ENCODE measurements at regions not wholly inside any gene's neighbourhood (a gene's known extent, or its start where the extent isn't known, plus 50 kb on each side); places are given as distances from the start of the nearest gene placed in this dataset.

DNA sequence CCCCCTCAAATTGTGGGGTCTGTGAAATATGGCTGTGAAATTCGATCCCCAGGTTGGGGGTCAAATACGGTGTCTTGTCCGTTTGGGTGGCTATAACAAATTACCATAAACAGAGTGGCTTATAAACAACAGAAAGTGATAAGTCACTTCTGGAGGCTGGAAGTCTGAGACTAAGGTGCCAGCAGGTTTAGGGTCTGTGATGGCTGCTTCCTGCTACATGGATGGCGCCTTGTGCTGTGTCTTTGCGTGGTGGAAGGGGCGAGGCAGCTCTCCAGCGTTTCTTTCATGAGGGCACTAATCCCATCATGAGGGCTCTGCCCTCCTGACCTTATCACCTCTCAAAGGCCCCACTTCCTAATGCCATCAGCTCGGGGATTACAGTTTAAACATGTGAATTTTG lies 120.0 kb downstream of the IRF8 start:
- H3K27ac Mint-ChIP-seq = no peak overlapping the region
- no peaks in the 10 kb centered on the region for H3K36me3 Mint-ChIP-seq (ENCODE audit: low read depth)
- H3K27me3 Mint-ChIP-seq = peaks cover 31% of the 10 kb centered on the region
- peaks cover 1% of the 10 kb centered on the region for H3K4me1 Mint-ChIP-seq
- H3K4me3 Mint-ChIP-seq = no peak overlapping the region
- peaks cover 11% of the 10 kb centered on the region for H3K9me3 Mint-ChIP-seq
- ATAC-seq (replicated peaks) = no peak

- Mint-ChIP-seq H3K36me3 (ENCODE audit: low read depth) (no peaks in the 10 kb centered on the region), H3K27ac (no peak overlapping the region), H3K4me3 (no peak overlapping the region), H3K27me3 (peaks cover 31% of the 10 kb centered on the region), H3K4me1 (no peaks in the 10 kb centered on the region), H3K9me3 (peaks cover 15% of the 10 kb centered on the region)
- no peak for ATAC-seq (replicated peaks)
Measured at GRCh38 chr16:86019446-86020047, 120.6 kb downstream of the IRF8 start.

DNA sequence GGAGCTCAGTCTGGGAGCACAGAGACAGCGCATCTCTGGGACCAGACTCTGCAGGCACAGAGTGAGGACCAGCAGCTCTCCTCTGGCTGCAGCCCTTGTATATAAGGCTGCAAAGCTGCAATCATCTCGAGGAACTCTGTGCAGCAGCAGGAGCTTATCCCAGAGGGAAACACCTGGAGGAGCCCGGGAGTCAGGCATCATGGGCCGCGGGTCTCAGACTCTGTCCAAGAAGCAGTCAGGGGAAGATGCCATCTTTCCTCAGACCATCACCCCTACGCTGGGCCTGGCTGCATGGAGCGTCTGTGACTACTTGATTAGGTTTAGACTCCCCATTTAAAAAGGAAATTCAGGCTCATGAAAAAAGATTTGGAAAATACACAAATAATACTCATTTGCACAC lies 122.0 kb downstream of the IRF8 start:
- no peaks in the 10 kb centered on the region for H3K4me1 Mint-ChIP-seq

GRCh38 chr16:86022381-86022960 lies 123.5 kb downstream of the IRF8 start:
- H3K27ac Mint-ChIP-seq = no peak overlapping the region
- H3K4me1 Mint-ChIP-seq = no peaks in the 10 kb centered on the region
- H3K27me3 Mint-ChIP-seq = peaks cover 35% of the 10 kb centered on the region
- H3K4me3 Mint-ChIP-seq = no peak overlapping the region
- H3K9me3 Mint-ChIP-seq = peaks cover 20% of the 10 kb centered on the region
- no peak for ATAC-seq (replicated peaks)
- H3K36me3 Mint-ChIP-seq (ENCODE audit: low read depth) = no peaks in the 10 kb centered on the region

More for the DNA sequence above, 122.0 kb downstream of the IRF8 start:
- no peak for ATAC-seq (replicated peaks)
- Mint-ChIP-seq H3K27me3 (peaks cover 36% of the 10 kb centered on the region), H3K36me3 (ENCODE audit: low read depth) (no peaks in the 10 kb centered on the region), H3K27ac (no peak overlapping the region), H3K9me3 (peaks cover 20% of the 10 kb centered on the region), H3K4me3 (no peak overlapping the region)

- Mint-ChIP-seq H3K4me1 (no peaks in the 10 kb centered on the region), H3K27ac (no peak overlapping the region), H3K27me3 (peaks cover 22% of the 10 kb centered on the region), H3K36me3 (ENCODE audit: low read depth) (no peaks in the 10 kb centered on the region), H3K9me3 (peaks cover 20% of the 10 kb centered on the region), H3K4me3 (no peak overlapping the region)
- ATAC-seq (replicated peaks) = no peak
Measured at GRCh38 chr16:86024210-86024609, 125.2 kb downstream of the IRF8 start.

GRCh38 chr16:86025706-86026105 lies 126.7 kb downstream of the IRF8 start:
- no peaks in the 10 kb centered on the region for H3K36me3 Mint-ChIP-seq (ENCODE audit: low read depth)
- H3K4me3 Mint-ChIP-seq = no peak overlapping the region
- ATAC-seq (replicated peaks) = no peak
- H3K27ac Mint-ChIP-seq = no peak overlapping the region
- H3K27me3 Mint-ChIP-seq = peaks cover 13% of the 10 kb centered on the region
- H3K9me3 Mint-ChIP-seq = peaks cover 13% of the 10 kb centered on the region
- H3K4me1 Mint-ChIP-seq = no peaks in the 10 kb centered on the region

DNA sequence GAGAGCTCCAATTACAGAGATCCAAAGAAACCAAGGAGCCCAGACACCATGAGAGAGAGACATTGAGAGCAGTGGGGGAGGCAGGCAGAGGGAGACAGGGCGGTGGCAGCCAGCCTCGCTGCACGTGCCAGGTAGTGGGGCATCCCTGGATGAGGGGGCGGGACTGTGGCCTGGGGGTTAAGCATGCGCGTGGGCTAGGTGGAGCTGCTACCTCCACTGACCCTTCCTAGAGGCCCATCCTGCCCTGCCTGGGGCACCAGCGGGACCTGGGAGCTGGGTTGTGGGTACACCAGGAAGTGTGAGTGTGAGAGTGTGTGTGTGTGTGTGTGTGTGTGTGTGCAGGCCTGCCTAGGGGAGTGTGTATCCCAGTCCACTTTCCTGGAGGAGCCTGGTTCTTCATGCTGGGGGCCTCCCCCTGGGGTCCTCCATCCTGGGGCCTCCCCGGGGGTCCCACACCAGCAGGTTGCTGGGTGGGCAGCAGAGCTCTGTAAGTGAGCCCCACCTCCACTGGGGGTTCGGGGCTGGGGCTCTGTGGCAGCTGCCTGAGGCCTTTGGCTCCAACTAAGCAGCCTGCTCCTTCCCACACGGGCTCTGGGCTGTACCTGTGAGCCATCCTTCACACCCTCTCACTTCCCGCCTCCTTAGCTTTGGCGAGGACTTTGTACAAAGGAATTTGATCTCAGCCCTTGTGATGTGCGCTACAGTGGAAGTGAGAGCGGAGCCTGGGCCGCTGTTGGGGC lies 127.4 kb downstream of the IRF8 start:
- H3K4me1 Mint-ChIP-seq = no peaks in the 10 kb centered on the region
- H3K36me3 Mint-ChIP-seq (ENCODE audit: low read depth) = no peaks in the 10 kb centered on the region
- no peak overlapping the region for H3K27ac Mint-ChIP-seq
- H3K9me3 Mint-ChIP-seq = peaks cover 13% of the 10 kb centered on the region
- H3K27me3 Mint-ChIP-seq = peaks cover 12% of the 10 kb centered on the region
- H3K4me3 Mint-ChIP-seq = no peak overlapping the region
- no peak for ATAC-seq (replicated peaks)

- H3K36me3 Mint-ChIP-seq (ENCODE audit: low read depth) = no peaks in the 10 kb centered on the region
- H3K4me3 Mint-ChIP-seq = no peak overlapping the region
- no peaks in the 10 kb centered on the region for H3K4me1 Mint-ChIP-seq
- ATAC-seq (replicated peaks) = no peak
- H3K27me3 Mint-ChIP-seq = peaks cover 12% of the 10 kb centered on the region
- H3K27ac Mint-ChIP-seq = no peak overlapping the region
- H3K9me3 Mint-ChIP-seq = peaks cover 13% of the 10 kb centered on the region
Measured at GRCh38 chr16:86026916-86027315, 128.0 kb downstream of the IRF8 start.

DNA sequence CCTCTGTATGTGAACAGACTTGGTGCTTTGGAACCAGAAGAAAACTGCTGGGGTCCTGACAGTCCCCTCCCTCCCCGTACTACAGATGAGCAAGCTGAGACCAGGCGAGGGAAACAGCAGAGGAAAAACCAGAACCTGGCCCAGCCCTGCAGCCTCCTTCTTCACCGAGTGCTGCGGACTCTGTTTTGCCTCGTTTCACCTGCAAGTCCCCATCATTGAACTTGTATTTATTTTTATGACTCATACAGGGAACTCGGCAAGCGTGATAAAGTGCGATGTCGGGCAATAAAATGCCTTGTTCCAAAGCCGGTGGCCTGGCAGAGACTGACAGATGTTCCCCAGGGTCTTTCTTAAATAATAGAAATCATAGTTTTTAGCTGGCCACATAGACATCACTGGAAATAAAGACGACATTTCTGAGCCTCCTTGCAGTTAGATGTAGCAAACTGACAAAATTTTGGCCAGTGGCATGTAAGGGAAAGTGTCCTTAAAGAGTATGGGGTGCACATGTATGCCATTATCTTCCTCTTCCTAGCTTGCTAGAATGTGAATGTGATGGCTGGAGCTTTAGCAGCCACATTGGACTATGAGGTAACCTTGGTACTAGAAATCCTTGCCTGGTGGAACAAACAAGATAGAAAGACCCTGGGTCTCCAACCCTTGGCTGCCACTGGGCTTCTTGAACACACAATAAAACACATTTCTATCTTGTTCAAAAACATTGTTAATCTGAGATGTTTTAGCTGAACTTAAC lies 128.6 kb downstream of the IRF8 start:
- no peak for ATAC-seq (replicated peaks)
- Mint-ChIP-seq H3K36me3 (ENCODE audit: low read depth) (no peaks in the 10 kb centered on the region), H3K4me1 (no peaks in the 10 kb centered on the region), H3K4me3 (no peak overlapping the region), H3K9me3 (peaks cover 13% of the 10 kb centered on the region), H3K27me3 (peaks cover 16% of the 10 kb centered on the region), H3K27ac (no peak overlapping the region)

DNA sequence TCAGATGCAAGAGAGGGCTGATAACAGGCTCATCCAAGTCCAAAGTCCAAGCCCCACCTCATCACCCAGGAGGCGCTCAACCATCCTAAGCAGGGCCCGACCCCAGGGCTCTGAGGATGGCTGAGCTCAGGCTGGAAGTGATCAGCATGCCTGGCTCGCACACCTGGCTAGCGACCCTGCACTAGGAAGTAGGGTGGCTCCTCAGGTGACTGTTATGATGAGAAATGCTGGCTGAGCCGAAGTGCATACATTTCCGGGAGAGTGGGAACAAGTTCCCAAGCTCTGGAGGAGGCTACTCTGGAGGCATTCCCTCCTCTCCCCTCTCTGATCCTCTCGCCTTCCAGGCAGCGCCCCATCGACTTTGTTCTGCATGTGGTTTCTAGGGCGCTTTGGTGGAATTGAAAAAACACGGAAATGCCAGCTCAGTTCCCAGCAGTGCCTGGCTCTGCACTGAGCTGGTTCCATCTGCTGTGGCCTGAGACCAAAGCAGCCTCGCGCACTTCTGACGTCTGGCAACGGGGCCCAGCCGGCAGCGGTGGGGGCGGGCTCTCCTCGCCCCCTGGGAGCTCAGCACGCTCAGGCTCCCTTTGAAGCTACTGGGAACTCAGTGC lies 130.3 kb downstream of the IRF8 start:
- H3K4me1 Mint-ChIP-seq = no peaks in the 10 kb centered on the region
- ATAC-seq (replicated peaks) = no peak
- peaks cover 7% of the 10 kb centered on the region for H3K9me3 Mint-ChIP-seq
- no peaks in the 10 kb centered on the region for H3K36me3 Mint-ChIP-seq (ENCODE audit: low read depth)
- no peak overlapping the region for H3K27ac Mint-ChIP-seq
- H3K4me3 Mint-ChIP-seq = no peak overlapping the region
- peaks cover 22% of the 10 kb centered on the region for H3K27me3 Mint-ChIP-seq

DNA sequence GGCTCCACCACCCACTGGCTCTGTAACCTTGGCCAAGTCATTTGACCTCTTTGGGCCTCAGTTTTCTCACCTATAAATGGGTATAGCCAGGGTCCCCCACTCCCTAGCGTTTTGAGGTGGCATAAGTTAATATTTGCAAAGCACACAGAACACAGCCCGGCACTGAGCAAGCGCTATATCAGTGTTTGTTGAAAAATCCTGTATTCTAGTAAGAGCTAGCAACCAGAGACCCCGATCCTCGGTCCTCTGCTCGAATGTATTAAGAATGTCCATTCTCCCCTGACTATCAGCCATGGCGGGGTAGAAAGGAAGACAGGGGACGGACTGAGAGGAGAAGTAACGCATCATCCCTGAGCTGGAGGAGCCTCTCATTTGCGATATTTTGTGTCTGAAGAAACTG lies 131.2 kb downstream of the IRF8 start:
- no peak for ATAC-seq (replicated peaks)
- H3K4me1 Mint-ChIP-seq = no peaks in the 10 kb centered on the region
- no peaks in the 10 kb centered on the region for H3K36me3 Mint-ChIP-seq (ENCODE audit: low read depth)
- H3K9me3 Mint-ChIP-seq = peaks cover 3% of the 10 kb centered on the region
- peaks cover 23% of the 10 kb centered on the region for H3K27me3 Mint-ChIP-seq
- H3K27ac Mint-ChIP-seq = no peak overlapping the region
- H3K4me3 Mint-ChIP-seq = no peak overlapping the region

GRCh38 chr16:86031141-86031678 lies 132.2 kb downstream of the IRF8 start:
- H3K36me3 Mint-ChIP-seq (ENCODE audit: low read depth) = no peaks in the 10 kb centered on the region
- no peak overlapping the region for H3K4me3 Mint-ChIP-seq
- no peak for ATAC-seq (replicated peaks)
- H3K4me1 Mint-ChIP-seq = no peaks in the 10 kb centered on the region
- peaks cover 21% of the 10 kb centered on the region for H3K27me3 Mint-ChIP-seq
- no peaks in the 10 kb centered on the region for H3K9me3 Mint-ChIP-seq
- H3K27ac Mint-ChIP-seq = no peak overlapping the region

DNA sequence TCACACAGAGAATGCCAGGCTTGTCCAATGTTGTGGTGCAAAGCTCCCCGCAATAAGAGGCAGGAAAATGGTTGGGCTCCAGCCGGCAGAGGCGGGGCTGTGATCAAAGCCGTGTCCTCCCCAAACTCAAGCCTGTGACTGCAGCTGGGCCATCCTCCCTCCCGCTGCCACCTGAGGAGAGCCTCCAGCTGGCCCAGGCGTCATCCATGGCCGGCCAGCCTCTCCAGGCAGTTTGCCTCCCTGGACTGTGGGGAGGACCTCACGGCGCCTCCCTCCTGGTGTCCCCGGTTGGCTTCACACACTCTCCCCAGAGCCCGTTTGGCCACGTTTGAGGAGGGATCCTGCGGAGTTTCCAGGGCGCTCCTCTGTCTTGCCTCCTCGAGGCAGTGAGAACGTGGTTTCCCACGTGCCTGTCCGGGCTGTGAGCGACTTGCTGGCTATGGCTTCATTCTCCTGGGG lies 134.1 kb downstream of the IRF8 start:
- no peaks in the 10 kb centered on the region for H3K4me1 Mint-ChIP-seq
- no peak overlapping the region for H3K27ac Mint-ChIP-seq

DNA sequence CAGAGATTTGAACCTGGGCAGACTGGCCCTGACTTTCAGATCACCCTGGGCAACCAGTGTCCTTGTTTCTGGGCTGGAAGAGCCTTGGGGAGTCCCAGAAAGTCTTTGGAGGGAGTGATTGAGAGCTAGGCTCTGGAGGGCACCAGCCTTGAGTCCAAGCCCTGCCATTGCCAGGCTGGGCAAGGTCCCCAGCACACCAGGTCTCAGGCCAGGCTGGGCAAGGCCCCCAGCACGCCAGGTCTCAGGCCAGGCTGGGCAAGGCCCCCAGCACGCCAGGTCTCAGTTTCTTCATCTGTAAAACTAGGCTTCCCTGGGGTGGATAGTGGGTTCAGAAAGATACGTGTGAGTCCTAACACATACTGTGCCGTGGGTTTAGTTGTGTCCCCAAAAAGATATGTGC lies 135.0 kb downstream of the IRF8 start:
- peaks cover 14% of the 10 kb centered on the region for H3K27me3 Mint-ChIP-seq
- H3K9me3 Mint-ChIP-seq = no peaks in the 10 kb centered on the region

More for the DNA sequence above, 134.1 kb downstream of the IRF8 start:
- no peaks in the 10 kb centered on the region for H3K9me3 Mint-ChIP-seq
- no peaks in the 10 kb centered on the region for H3K36me3 Mint-ChIP-seq (ENCODE audit: low read depth)
- no peak for ATAC-seq (replicated peaks)
- H3K27me3 Mint-ChIP-seq = peaks cover 17% of the 10 kb centered on the region
- H3K4me3 Mint-ChIP-seq = no peak overlapping the region

More for the DNA sequence above, 135.0 kb downstream of the IRF8 start:
- H3K4me1 Mint-ChIP-seq = no peaks in the 10 kb centered on the region
- ATAC-seq (replicated peaks) = no peak
- H3K27ac Mint-ChIP-seq = no peak overlapping the region
- H3K36me3 Mint-ChIP-seq (ENCODE audit: low read depth) = no peaks in the 10 kb centered on the region
- H3K4me3 Mint-ChIP-seq = no peak overlapping the region

All from activated T-helper 17 cell treated with anti-CD3 and anti-CD28 coated beads, Interleukin-2, amount 50 U/mL, for 72 hours (primary cell).